ENCODE measurements at regions not wholly inside any gene's neighbourhood (a gene's known extent, or its start where the extent isn't known, plus 50 kb on each side); places are given as distances from the start of the nearest gene placed in this dataset.

- H3K4me3 ChIP-seq (ENCODE audit: low read depth, low read length) = no peak overlapping the region
- no peak for TF ChIP-seq CTCF (IDR thresholded peaks at IDR 0.05; ENCODE audit: low read depth, low read length, missing control alignments)
- DNase-seq (ENCODE audit: low read depth) = no peak
- in situ Hi-C loops (cut with HindIII; ENCODE audit: low sequenced_read_pairs) = no loop called here
Measured at GRCh38 chr2:136207665-136208064, 89.7 kb upstream of the CXCR4 start.

GRCh38 chr2:136207030-136207623 is 89.2 kb upstream of the CXCR4 start:
- in situ Hi-C loops (cut with HindIII; ENCODE audit: low sequenced_read_pairs) = no loop called here
- H3K4me3 ChIP-seq (ENCODE audit: low read depth, low read length) = no peak overlapping the region
- no peak for TF ChIP-seq CTCF (IDR thresholded peaks at IDR 0.05; ENCODE audit: low read depth, low read length, missing control alignments)
- no peak for DNase-seq (ENCODE audit: low read depth)

- in situ Hi-C loops (cut with HindIII; ENCODE audit: low sequenced_read_pairs) = no loop called here
- DNase-seq (ENCODE audit: low read depth) = no peak
- TF ChIP-seq CTCF (IDR thresholded peaks at IDR 0.05; ENCODE audit: low read depth, low read length, missing control alignments) = no peak
- H3K4me3 ChIP-seq (ENCODE audit: low read depth, low read length) = no peak overlapping the region
Measured at GRCh38 chr2:136206613-136207012, 88.7 kb upstream of the CXCR4 start.

- no peak for DNase-seq (ENCODE audit: low read depth)
- H3K4me3 ChIP-seq (ENCODE audit: low read depth, low read length) = no peak overlapping the region
- in situ Hi-C loops (cut with HindIII; ENCODE audit: low sequenced_read_pairs) = no loop called here
- no peak for TF ChIP-seq CTCF (IDR thresholded peaks at IDR 0.05; ENCODE audit: low read depth, low read length, missing control alignments)
Measured at GRCh38 chr2:136205615-136206014, 87.7 kb upstream of the CXCR4 start.

GRCh38 chr2:136204971-136205370 is 87.0 kb upstream of the CXCR4 start:
- no peak overlapping the region for H3K4me3 ChIP-seq (ENCODE audit: low read depth, low read length)
- in situ Hi-C loops (cut with HindIII; ENCODE audit: low sequenced_read_pairs) = no loop called here
- TF ChIP-seq CTCF (IDR thresholded peaks at IDR 0.05; ENCODE audit: low read depth, low read length, missing control alignments) = no peak
- DNase-seq (ENCODE audit: low read depth) = no peak

- no peak for DNase-seq (ENCODE audit: low read depth)
- TF ChIP-seq CTCF (IDR thresholded peaks at IDR 0.05; ENCODE audit: low read depth, low read length, missing control alignments) = no peak
- H3K4me3 ChIP-seq (ENCODE audit: low read depth, low read length) = no peak overlapping the region
- in situ Hi-C loops (cut with HindIII; ENCODE audit: low sequenced_read_pairs) = no loop called here
Measured at GRCh38 chr2:136195226-136195625, 77.3 kb upstream of the CXCR4 start.

Data from astrocyte of the cerebellum (primary cell).